Activated naive CD8-positive, alpha-beta T cell treated with anti-CD3 and anti-CD28 coated beads, Interleukin-2, amount 50 U/mL, for 24 hours (primary cell): ENCODE measurements at regions not wholly inside any gene's neighbourhood (a gene's known extent, or its start where the extent isn't known, plus 50 kb on each side); places are given as distances from the start of the nearest gene placed in this dataset.

Experiments
- ATAC-seq: fragments of 150-1000 bp; cut with Tn5 transposase; one replicate; pipeline ENCODE4 v1.10.0; 2021
- DNase-seq: peaks from one replicate; pipeline ENCODE4 v3.0.0; 2021
- H3K27ac Mint-ChIP-seq: one replicate; pipeline ENCODE4 v1.8.0; 2021; ENCODE audit warnings: mild to moderate bottlenecking, mixed read lengths
- H3K27me3 Mint-ChIP-seq: one replicate; pipeline ENCODE4 v1.8.0; 2021; ENCODE audit warnings: mixed read lengths
- H3K36me3 Mint-ChIP-seq: one replicate; pipeline ENCODE4 v1.8.0; 2021; ENCODE audit warnings: low read depth, mixed read lengths
- H3K4me1 Mint-ChIP-seq: one replicate; pipeline ENCODE4 v1.8.0; 2021; ENCODE audit warnings: mixed read lengths
- H3K4me3 Mint-ChIP-seq: one replicate; pipeline ENCODE4 v1.8.0; 2021; ENCODE audit warnings: mild to moderate bottlenecking, moderate library complexity, mixed read lengths
- H3K9me3 Mint-ChIP-seq: one replicate; pipeline ENCODE4 v1.8.0; 2021; ENCODE audit warnings: mixed read lengths

- ATAC-seq (no peak), DNase-seq (no peak)
- no peak overlapping the region for H3K27ac Mint-ChIP-seq
- peaks cover 2% of the 10 kb centered on the region for H3K4me1 Mint-ChIP-seq
- no peaks in the 10 kb centered on the region for H3K36me3 Mint-ChIP-seq
- no peak overlapping the region for H3K4me3 Mint-ChIP-seq
- H3K27me3 Mint-ChIP-seq = no peaks in the 10 kb centered on the region
- H3K9me3 Mint-ChIP-seq = no peaks in the 10 kb centered on the region
Measured at GRCh38 chr14:98890556-98891340, 381.2 kb downstream of the BCL11B start.

DNA sequence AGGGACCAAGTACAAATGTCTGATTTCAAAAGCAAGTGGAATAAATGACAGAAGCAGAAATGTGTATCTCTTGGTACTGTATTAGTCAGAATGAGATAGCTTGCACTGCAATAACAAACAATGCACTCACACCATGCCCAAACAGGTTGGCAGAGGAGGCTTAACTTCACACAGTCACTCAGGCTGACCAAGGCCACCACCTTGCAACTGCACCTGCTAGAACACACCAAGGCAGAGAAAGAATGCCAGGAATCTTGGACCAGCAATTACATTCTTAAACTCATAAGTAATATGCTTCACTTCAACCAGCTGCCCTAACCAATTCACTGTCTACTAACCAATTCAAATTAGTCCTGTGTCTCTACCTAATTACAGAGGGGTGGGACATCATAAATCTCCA is 378.3 kb downstream of the BCL11B start:
- no peak overlapping the region for H3K27ac Mint-ChIP-seq
- H3K27me3 Mint-ChIP-seq = no peaks in the 10 kb centered on the region
- no peaks in the 10 kb centered on the region for H3K9me3 Mint-ChIP-seq
- DNase-seq (no peak), ATAC-seq (no peak)
- peaks cover 2% of the 10 kb centered on the region for H3K4me1 Mint-ChIP-seq
- H3K36me3 Mint-ChIP-seq = no peaks in the 10 kb centered on the region
- H3K4me3 Mint-ChIP-seq = no peak overlapping the region

- no peaks in the 10 kb centered on the region for H3K9me3 Mint-ChIP-seq
- no peak overlapping the region for H3K4me3 Mint-ChIP-seq
- no peak overlapping the region for H3K27ac Mint-ChIP-seq
- no peak for DNase-seq
- H3K27me3 Mint-ChIP-seq = no peaks in the 10 kb centered on the region
- H3K4me1 Mint-ChIP-seq = no peaks in the 10 kb centered on the region
- H3K36me3 Mint-ChIP-seq = no peaks in the 10 kb centered on the region
- ATAC-seq = no peak
Measured at GRCh38 chr14:98894600-98894999, 377.4 kb downstream of the BCL11B start.

DNA sequence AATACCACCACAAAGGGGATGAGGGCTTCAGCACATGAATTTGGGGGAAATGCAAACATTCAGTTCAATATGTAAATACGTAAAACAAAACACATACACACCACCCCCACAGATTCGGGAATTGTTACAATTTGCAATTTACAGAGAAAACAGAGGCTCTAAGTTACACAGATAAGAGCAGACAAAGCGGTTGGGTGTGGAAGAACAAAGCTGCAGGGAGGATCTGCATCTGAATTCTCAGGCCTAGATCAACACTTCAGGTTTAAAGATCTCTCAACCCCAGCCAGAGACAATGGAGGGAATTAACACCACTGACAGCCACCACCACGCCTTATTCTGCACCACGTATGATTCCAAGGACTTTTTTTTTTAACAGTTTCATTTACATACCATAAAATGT is 375.5 kb downstream of the BCL11B start:
- Mint-ChIP-seq H3K27me3 (no peaks in the 10 kb centered on the region), H3K4me1 (no peaks in the 10 kb centered on the region), H3K27ac (no peak overlapping the region), H3K9me3 (no peaks in the 10 kb centered on the region), H3K4me3 (no peak overlapping the region), H3K36me3 (no peaks in the 10 kb centered on the region)
- DNase-seq = no peak
- ATAC-seq = no peak

DNA sequence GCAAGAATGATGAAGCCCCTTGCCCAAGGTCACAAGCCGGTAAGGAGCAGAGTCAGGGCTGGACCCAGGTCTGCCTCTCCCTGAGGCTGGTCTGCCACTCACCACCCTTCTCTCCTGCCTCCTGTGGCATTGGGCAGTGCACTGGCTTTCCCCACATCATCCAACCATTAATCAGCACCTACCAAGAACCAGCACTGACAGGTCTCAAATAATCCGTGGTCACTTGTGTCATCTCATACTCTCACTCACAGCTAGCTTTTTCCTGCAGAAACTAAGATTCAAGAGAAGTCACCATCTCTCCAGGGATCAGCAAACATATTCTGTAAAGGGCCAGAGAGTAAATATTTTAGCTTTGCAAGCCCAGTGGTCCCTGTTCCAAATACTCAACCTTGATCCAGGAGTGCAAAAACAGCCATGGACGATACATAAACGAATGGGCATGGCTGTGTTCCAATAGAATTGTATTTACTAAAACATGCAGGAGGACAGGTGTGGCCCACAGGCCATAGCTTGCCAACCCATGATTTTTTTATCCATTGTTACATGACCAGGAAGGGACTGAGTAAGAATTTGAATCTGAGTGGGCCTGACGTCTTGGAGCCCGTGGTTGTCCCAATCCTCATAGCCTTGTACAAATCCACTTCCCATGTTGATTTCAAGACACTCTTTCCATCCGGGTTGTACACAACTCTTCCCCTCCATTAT is 374.2 kb downstream of the BCL11B start:
- H3K4me3 Mint-ChIP-seq = no peak overlapping the region
- ATAC-seq (no peak), DNase-seq (no peak)

GRCh38 chr14:98899441-98899840 is 372.6 kb downstream of the BCL11B start:
- DNase-seq (no peak), ATAC-seq (no peak)
- H3K9me3 Mint-ChIP-seq = no peaks in the 10 kb centered on the region
- H3K4me3 Mint-ChIP-seq = no peak overlapping the region
- H3K27ac Mint-ChIP-seq = no peak overlapping the region
- no peaks in the 10 kb centered on the region for H3K27me3 Mint-ChIP-seq
- no peaks in the 10 kb centered on the region for H3K4me1 Mint-ChIP-seq
- no peaks in the 10 kb centered on the region for H3K36me3 Mint-ChIP-seq

More for the DNA sequence above, 374.2 kb downstream of the BCL11B start:
- Mint-ChIP-seq H3K27ac (no peak overlapping the region), H3K9me3 (no peaks in the 10 kb centered on the region), H3K36me3 (no peaks in the 10 kb centered on the region), H3K4me1 (no peaks in the 10 kb centered on the region), H3K27me3 (no peaks in the 10 kb centered on the region)

- DNase-seq (no peak), ATAC-seq (no peak)
- Mint-ChIP-seq H3K27ac (no peak overlapping the region), H3K27me3 (no peaks in the 10 kb centered on the region), H3K36me3 (no peaks in the 10 kb centered on the region), H3K9me3 (no peaks in the 10 kb centered on the region), H3K4me1 (no peaks in the 10 kb centered on the region), H3K4me3 (no peak overlapping the region)
Measured at GRCh38 chr14:98900236-98900635, 371.8 kb downstream of the BCL11B start.

DNA sequence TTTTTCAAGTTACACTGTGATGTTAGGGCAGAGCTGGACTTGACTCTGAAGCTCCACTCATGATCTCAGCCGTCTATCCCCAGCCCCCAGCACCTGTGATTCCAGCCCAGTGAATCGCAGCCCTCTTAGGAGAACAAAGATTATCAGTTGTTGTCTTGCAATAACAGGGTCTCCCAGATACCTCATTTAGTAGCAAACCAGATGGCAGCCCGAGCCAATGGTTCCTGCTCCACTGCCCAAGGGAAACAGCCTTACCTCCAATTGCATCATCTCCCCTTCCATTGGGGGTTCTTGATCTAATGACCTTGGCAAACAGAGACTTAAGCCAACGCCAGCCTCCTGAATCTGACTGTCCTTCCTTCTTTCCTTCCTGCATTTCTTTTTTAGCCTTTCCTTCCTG is 371.2 kb downstream of the BCL11B start:
- Mint-ChIP-seq H3K27ac (no peak overlapping the region), H3K36me3 (no peaks in the 10 kb centered on the region), H3K4me1 (no peaks in the 10 kb centered on the region), H3K9me3 (no peaks in the 10 kb centered on the region), H3K27me3 (no peaks in the 10 kb centered on the region), H3K4me3 (no peak overlapping the region)
- no peak for ATAC-seq
- no peak for DNase-seq

DNA sequence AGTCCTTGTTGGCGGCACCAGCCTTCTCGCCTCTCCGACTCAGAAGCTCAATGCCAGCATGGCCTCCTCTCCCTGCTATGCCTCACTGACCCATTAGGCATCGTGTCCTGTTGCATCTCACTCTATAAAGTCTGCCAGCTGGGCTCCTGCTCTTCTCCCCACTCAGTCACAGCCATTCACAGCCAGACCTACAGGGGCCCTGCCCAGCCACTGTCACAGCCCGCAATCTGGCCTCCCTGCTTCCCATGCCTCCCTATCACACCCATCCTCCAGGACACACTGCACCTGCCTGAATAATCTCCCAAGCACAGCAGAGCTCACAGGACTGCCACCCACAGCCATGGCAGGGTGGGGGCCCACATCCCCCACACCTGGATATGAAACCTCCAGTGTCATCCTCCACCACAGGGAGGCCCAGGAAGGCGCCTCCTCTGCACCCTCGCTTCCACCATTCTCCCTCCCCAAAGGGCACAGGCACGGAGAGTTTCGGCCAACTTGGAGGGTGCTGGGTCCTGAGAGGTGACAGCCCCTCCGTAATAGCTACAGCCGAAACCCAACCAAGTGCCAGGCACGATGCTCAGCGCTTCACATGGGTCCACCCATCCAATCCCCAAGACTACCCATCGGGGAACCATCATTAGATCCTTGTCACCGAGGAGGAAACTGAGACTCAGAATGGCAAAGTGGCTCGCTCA is 370.3 kb downstream of the BCL11B start:
- no peaks in the 10 kb centered on the region for H3K9me3 Mint-ChIP-seq
- DNase-seq (no peak), ATAC-seq (no peak)
- H3K36me3 Mint-ChIP-seq = no peaks in the 10 kb centered on the region
- H3K4me1 Mint-ChIP-seq = no peaks in the 10 kb centered on the region
- no peak overlapping the region for H3K27ac Mint-ChIP-seq
- H3K27me3 Mint-ChIP-seq = no peaks in the 10 kb centered on the region
- H3K4me3 Mint-ChIP-seq = no peak overlapping the region

DNA sequence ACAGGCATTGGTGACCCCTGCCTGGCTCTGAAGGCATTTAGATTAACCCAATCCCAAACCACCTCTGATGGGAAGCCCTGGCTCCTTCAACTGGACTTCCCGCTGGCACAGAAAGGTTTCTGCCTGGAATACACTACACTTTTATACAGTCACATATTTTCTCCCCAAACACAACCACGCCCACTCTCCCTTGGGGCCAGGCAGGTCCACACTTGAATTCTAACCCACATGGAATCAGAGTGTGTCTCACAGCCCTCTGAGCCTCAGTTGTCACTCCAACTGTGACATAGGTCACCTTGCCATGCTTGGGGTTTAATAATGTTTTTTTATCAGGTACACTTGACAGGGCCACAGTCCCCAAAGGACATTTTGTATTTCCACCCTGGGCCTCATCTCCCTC is 368.6 kb downstream of the BCL11B start:
- ATAC-seq (no peak), DNase-seq (no peak)
- Mint-ChIP-seq H3K4me1 (no peaks in the 10 kb centered on the region), H3K9me3 (no peaks in the 10 kb centered on the region), H3K4me3 (no peak overlapping the region), H3K27me3 (no peaks in the 10 kb centered on the region), H3K36me3 (no peaks in the 10 kb centered on the region), H3K27ac (no peak overlapping the region)

DNA sequence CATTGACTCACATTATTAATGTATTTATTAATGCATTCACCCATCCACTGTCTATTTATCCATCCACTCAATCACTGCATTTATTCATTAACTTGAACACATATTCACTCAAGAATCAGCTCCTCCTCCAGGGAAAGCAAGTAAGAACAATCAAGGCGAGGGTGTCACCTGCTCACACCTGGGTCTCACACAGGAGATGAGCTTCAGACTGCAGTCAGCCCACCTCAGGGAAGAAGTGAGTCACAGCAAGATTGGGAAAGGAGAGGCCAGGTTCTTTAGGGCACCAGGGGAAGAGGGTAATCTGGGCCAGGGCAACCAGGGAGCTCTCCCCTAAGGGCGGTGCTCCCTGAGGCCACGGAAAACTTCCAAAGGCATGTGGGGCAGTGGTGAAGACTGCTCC is 367.3 kb downstream of the BCL11B start:
- ATAC-seq (no peak), DNase-seq (no peak)
- Mint-ChIP-seq H3K9me3 (no peaks in the 10 kb centered on the region), H3K27ac (no peak overlapping the region), H3K27me3 (no peaks in the 10 kb centered on the region), H3K4me1 (peaks cover 5% of the 10 kb centered on the region), H3K4me3 (no peak overlapping the region), H3K36me3 (no peaks in the 10 kb centered on the region)

- ATAC-seq = no peak
- H3K9me3 Mint-ChIP-seq = no peaks in the 10 kb centered on the region
- DNase-seq = no peak
- H3K36me3 Mint-ChIP-seq = no peaks in the 10 kb centered on the region
- no peaks in the 10 kb centered on the region for H3K27me3 Mint-ChIP-seq
- H3K4me1 Mint-ChIP-seq = peaks cover 7% of the 10 kb centered on the region
- H3K4me3 Mint-ChIP-seq = no peak overlapping the region
- H3K27ac Mint-ChIP-seq = no peak overlapping the region
Measured at GRCh38 chr14:98906123-98906995, 365.6 kb downstream of the BCL11B start.

- Mint-ChIP-seq H3K27me3 (no peaks in the 10 kb centered on the region), H3K36me3 (no peaks in the 10 kb centered on the region), H3K27ac (no peak overlapping the region), H3K4me1 (peaks cover 13% of the 10 kb centered on the region), H3K9me3 (no peaks in the 10 kb centered on the region), H3K4me3 (no peak overlapping the region)
- no peak for ATAC-seq
- DNase-seq = no peak
Measured at GRCh38 chr14:98907271-98907670, 364.7 kb downstream of the BCL11B start.

DNA sequence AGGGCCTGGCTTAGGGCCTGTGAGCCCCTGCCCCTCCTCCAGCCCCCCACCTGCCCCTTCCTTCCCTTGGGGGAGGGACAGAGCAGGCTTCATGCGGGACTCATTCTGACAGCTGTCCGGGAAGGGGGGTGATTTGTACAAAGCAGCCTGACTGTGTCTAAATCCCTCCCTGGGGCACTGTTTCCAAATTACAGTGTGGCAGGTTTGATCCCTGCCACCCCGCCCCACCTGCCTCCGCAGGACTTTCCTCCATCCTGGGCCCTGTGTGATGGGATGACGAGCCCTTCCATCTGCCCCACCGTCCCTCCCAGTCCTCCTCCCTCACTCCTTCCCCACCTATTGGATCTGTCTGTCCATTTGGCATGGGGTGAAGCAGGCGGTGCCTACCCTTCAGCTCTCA is 363.9 kb downstream of the BCL11B start:
- no peak for DNase-seq
- no peaks in the 10 kb centered on the region for H3K9me3 Mint-ChIP-seq
- ATAC-seq = no peak
- H3K4me3 Mint-ChIP-seq = no peak overlapping the region
- H3K36me3 Mint-ChIP-seq = no peaks in the 10 kb centered on the region
- peaks cover 19% of the 10 kb centered on the region for H3K4me1 Mint-ChIP-seq
- H3K27me3 Mint-ChIP-seq = no peaks in the 10 kb centered on the region
- no peak overlapping the region for H3K27ac Mint-ChIP-seq
